Cardiac fibroblast (primary cell): ENCODE measurements at regions not wholly inside any gene's neighbourhood (a gene's known extent, or its start where the extent isn't known, plus 50 kb on each side); places are given as distances from the start of the nearest gene placed in this dataset.

Source experiments
- DNase-seq, 2 donors: peaks; one replicate each; pipeline versions ENCODE4 v3.0.0 to v3.0.0-alpha.2; 2010; ENCODE audit warnings: low read depth in 2 of 2
- H3K4me3 ChIP-seq, 2 donors: replicated peaks in 1 of 2; 1 replicate in 1 of 2; 2 replicates in 1 of 2; pipeline ENCODE4 v1.5.1; 2011; ENCODE audit warnings: low read depth in 2 of 2, low read length in 2 of 2, mild to moderate bottlenecking in 2 of 2, moderate library complexity in 1 of 2
- CTCF ChIP-seq: IDR thresholded peaks from one replicate; pipeline ENCODE4 v1.5.1; 2011; ENCODE audit warnings: low read depth, mild to moderate bottlenecking, low read length, inconsistent platforms

- DNase-seq, result no peak
- no peak for TF ChIP-seq CTCF
- no peak overlapping the region for H3K4me3 ChIP-seq
These were observed 89.8 kb upstream of the MYCBP2 start for GRCh38 chr13:77416666-77417212.

GRCh38 chr13:77415253-77416071 lies 88.6 kb upstream of the MYCBP2 start:
- H3K4me3 ChIP-seq, result no peak overlapping the region
- TF ChIP-seq CTCF, result no peak
- DNase-seq, result no peak

GRCh38 chr13:77412860-77413259 lies 86.0 kb upstream of the MYCBP2 start:
- no peak for DNase-seq
- H3K4me3 ChIP-seq, result no peak overlapping the region
- no peak for TF ChIP-seq CTCF

- no peak for TF ChIP-seq CTCF
- no peak for DNase-seq
- H3K4me3 ChIP-seq, result no peak overlapping the region
These were observed 85.3 kb upstream of the MYCBP2 start for GRCh38 chr13:77412116-77412635.

GRCh38 chr13:77409412-77409811 lies 82.5 kb upstream of the MYCBP2 start:
- no peak overlapping the region for H3K4me3 ChIP-seq
- no peak for TF ChIP-seq CTCF
- DNase-seq, result no peak

- TF ChIP-seq CTCF, result no peak
- DNase-seq, result no peak
- no peak overlapping the region for H3K4me3 ChIP-seq
These were observed 79.9 kb upstream of the MYCBP2 start for GRCh38 chr13:77406644-77407440.
